Naive thymus-derived CD8-positive, alpha-beta T cell (primary cell): ENCODE measurements at regions not wholly inside any gene's neighbourhood (a gene's known extent, or its start where the extent isn't known, plus 50 kb on each side); places are given as distances from the start of the nearest gene placed in this dataset.

Experiments used
- ATAC-seq, 2 donors: fragments of 150-1000 bp; cut with Tn5 transposase in 1 of 2; sonication (Bioruptor Pico), chemical (Tn5 transposase) in 1 of 2; 1 replicate in 1 of 2; 2 replicates in 1 of 2; pipeline ENCODE4 v1.10.0; 2021; ENCODE audit warnings: mild to moderate bottlenecking in 2 of 2, moderate library complexity in 2 of 2
- POLR2A ChIA-PET: fragments of 350-600 bp; sonication (Branson Sonifier 250); formaldehyde crosslinking; loops from one replicate; lab custom pipeline; 2021; ENCODE audit warnings: antibody characterized with exemption; lab: Charles Lee
- DNase-seq, 10 donors: peaks; one replicate each; pipeline versions ENCODE4 v3.0.0 to v3.0.0-alpha.2; 2020 to 2022
- H3K27ac Mint-ChIP-seq, 10 donors: one replicate each; pipeline ENCODE4 v1.8.0; 2020 to 2022; ENCODE audit warnings: mild to moderate bottlenecking in 10 of 10, mixed read lengths in 10 of 10, moderate library complexity in 4 of 10, inconsistent platforms in 1 of 10
- H3K27me3 Mint-ChIP-seq, 5 donors: one replicate each; pipeline ENCODE4 v1.8.0; 2021 to 2022; ENCODE audit warnings: mixed read lengths in 5 of 5
- H3K36me3 Mint-ChIP-seq, 3 donors: one replicate each; pipeline ENCODE4 v1.8.0; 2020 to 2022; ENCODE audit warnings: mixed read lengths in 3 of 3, mild to moderate bottlenecking in 2 of 3, inconsistent platforms in 1 of 3
- H3K4me1 Mint-ChIP-seq, 4 donors: one replicate each; pipeline ENCODE4 v1.8.0; 2021 to 2022; ENCODE audit warnings: mixed read lengths in 4 of 4
- H3K4me3 Mint-ChIP-seq, 10 donors: one replicate each; pipeline ENCODE4 v1.8.0; 2020 to 2022; ENCODE audit warnings: mild to moderate bottlenecking in 10 of 10, mixed read lengths in 10 of 10, moderate library complexity in 6 of 10, inconsistent platforms in 1 of 10
- H3K9me3 Mint-ChIP-seq, 9 donors: one replicate each; pipeline ENCODE4 v1.8.0; 2020 to 2022; ENCODE audit warnings: mixed read lengths in 9 of 9, mild to moderate bottlenecking in 3 of 9, inconsistent platforms in 1 of 9, moderate library complexity in 1 of 9

DNA sequence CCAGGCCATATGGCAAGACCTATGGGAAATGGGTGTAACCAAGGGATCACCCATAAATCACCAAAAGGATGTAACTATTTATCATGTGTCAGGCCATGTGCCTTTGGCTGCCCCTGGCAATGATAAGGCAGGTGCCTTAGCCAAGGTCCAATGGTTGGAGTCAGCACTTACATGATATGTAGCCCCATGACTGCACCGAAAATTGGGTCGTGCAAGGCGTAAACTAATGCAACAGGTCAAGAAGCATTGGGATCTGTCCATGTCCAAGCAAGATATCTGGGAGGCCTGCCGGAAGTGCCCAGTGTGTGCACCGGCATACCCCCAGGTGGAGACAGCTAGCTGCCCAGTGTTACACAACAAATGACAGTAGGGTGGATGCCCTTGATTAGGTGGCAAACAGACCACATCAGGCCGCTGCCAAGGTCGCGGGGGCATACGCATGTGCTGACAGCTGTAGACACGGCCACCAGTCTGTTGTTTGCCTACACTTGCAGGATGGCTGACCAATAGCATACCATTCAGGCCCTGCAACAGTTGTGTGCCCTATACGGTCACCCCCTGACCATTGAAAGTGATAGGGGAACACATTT is 698.2 kb upstream of the AGA start:
- no peak for ATAC-seq
- no peak overlapping the region for H3K27ac Mint-ChIP-seq
- no peaks in the 10 kb centered on the region for H3K4me1 Mint-ChIP-seq
- DNase-seq: no peak
- POLR2A ChIA-PET: no interaction called here
- H3K9me3 Mint-ChIP-seq: peaks cover 0 to 12% (median 3%) of the 10 kb centered on the region in 9 donors
- no peak overlapping the region for H3K4me3 Mint-ChIP-seq
- H3K36me3 Mint-ChIP-seq: no peaks in the 10 kb centered on the region
- no peaks in the 10 kb centered on the region for H3K27me3 Mint-ChIP-seq

DNA sequence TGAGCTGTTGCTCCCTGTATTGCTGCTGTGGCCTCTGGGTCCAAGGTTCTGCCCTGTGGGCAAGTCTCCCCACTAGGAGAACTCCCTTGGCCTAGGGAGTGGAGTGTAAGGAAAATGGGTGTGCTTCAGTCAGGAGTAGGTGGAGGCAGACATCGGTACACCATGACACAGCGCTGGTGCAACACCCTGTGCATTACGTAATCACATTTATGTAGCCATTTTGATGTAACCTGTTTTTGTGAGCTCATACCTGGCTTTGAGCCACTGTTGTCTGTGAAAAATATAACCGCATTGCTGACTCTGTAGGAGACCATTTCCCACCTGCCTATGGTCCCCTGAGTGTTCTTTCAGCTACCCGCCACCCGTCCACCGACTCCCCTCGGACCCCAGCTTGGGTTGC is 700.5 kb upstream of the AGA start:
- H3K4me3 Mint-ChIP-seq: no peak overlapping the region
- POLR2A ChIA-PET: no interaction called here
- no peaks in the 10 kb centered on the region for H3K36me3 Mint-ChIP-seq
- ATAC-seq (no peak), DNase-seq (no peak)
- no peaks in the 10 kb centered on the region for H3K27me3 Mint-ChIP-seq
- H3K27ac Mint-ChIP-seq: no peak overlapping the region
- no peaks in the 10 kb centered on the region for H3K4me1 Mint-ChIP-seq
- peaks cover 0 to 15% (median 3%) of the 10 kb centered on the region in 9 donors for H3K9me3 Mint-ChIP-seq

DNA sequence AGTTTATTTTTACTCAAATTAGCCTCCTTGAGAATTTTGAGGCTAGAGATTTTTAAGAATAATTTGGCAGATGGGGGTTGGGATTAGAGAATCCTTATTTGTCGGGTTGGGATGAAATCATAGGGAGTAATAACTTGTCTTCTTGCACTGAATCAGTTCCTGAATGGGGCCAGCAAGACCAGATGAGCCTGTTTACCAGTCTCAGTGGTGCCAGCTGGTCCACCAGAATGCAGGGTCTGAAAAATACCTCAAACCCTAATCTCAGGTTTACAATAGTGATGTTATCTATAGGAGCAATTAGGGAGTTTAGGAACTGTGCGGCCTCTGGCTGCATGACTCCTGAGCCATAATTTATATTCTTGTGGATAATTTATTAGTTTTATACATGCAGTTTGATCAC is 705.9 kb upstream of the AGA start:
- H3K4me3 Mint-ChIP-seq: no peak overlapping the region
- DNase-seq: no peak
- no peaks in the 10 kb centered on the region for H3K27me3 Mint-ChIP-seq
- peaks cover 0 to 17% (median 0%) of the 10 kb centered on the region in 9 donors for H3K9me3 Mint-ChIP-seq
- POLR2A ChIA-PET: no interaction called here
- no peaks in the 10 kb centered on the region for H3K4me1 Mint-ChIP-seq
- H3K36me3 Mint-ChIP-seq: no peaks in the 10 kb centered on the region
- no peak overlapping the region for H3K27ac Mint-ChIP-seq
- ATAC-seq: no peak

DNA sequence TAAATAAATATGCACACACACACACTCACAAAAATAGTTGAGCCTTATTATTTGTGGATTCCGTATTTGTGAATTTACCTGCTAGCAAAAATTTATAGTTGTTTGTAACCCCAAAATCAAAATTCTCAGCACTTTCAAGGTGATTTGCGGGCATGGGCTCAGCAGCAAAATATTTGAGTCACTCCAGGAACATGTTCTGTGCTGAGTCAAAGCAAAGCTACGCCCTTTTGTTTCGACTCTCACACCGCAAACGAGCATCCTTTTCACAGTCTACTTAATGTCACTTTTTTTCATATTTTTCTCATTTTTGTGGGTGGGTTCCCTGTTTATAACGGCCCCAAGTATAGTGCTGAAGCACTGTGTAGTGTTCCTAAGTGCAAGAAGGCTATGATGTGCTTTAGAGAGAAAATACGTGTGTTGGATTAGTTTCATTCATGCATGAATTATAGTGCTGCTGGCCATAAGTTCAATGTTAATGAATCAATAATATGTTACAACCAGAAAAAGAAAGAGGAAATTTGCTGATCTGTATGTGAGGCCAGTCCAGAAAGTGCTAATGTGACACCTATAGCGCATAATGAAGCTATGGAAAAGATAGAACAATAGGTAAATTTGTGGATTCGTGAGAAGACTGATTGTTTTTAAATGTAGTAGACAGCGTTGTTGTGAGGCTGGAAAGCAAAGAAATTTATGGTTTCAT is 723.2 kb upstream of the AGA start:
- H3K27me3 Mint-ChIP-seq: no peaks in the 10 kb centered on the region
- ATAC-seq (no peak), DNase-seq (no peak)
- POLR2A ChIA-PET: no interaction called here
- no peaks in the 10 kb centered on the region for H3K4me1 Mint-ChIP-seq
- peaks cover 0 to 19% (median 6%) of the 10 kb centered on the region in 9 donors for H3K9me3 Mint-ChIP-seq
- no peak overlapping the region for H3K27ac Mint-ChIP-seq
- no peak overlapping the region for H3K4me3 Mint-ChIP-seq
- peaks cover 0 to 6% (median 0%) of the 10 kb centered on the region in 3 donors for H3K36me3 Mint-ChIP-seq

DNA sequence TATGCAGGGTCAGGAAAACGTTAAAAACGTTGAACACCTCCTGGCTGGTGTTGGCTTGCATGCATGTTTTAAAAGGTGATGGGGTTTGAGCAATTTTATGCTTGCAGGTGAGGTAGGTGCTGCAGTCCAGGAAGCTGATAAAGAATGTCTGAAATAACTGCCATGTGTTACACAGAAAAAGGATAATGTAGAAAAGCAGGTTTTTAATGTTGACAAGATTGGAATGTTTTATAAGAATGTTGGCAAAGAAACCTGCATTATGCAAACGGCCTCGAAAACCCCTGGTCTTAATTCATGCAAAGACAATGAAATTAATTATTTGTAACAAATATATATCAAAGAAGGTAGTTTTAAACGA is 723.7 kb upstream of the AGA start:
- POLR2A ChIA-PET: no interaction called here
- Mint-ChIP-seq H3K27ac (no peak overlapping the region), H3K4me1 (no peaks in the 10 kb centered on the region)

DNA sequence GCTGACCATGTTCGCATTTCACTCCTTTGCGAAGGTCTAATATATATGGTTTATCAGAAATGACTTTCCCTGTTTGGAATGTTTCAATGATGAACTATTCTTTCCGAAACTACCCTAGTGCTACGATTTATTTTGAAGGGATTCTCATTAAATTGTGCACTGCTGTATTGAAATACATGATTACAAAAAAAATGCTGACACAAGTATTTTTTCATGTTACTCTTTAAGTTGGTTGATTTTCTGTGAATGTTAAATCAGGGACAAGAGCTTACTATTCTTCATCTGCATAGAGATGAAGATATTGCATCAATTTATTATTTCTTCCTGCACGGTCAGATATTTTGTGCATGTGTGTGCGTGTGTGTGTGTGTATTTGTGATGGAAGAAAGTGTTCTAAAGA is 731.5 kb upstream of the AGA start:
- ATAC-seq: no peak
- POLR2A ChIA-PET: no interaction called here
- Mint-ChIP-seq H3K36me3 (no peaks in the 10 kb centered on the region), H3K9me3 (peaks cover 0 to 13% (median 1%) of the 10 kb centered on the region in 9 donors), H3K27me3 (no peaks in the 10 kb centered on the region), H3K4me3 (no peak overlapping the region), H3K4me1 (no peaks in the 10 kb centered on the region), H3K27ac (no peak overlapping the region)
- no peak for DNase-seq

More for the DNA sequence above, 723.7 kb upstream of the AGA start:
- Mint-ChIP-seq H3K9me3 (peaks cover 0 to 19% (median 6%) of the 10 kb centered on the region in 9 donors), H3K27me3 (no peaks in the 10 kb centered on the region), H3K36me3 (peaks cover 0 to 6% (median 0%) of the 10 kb centered on the region in 3 donors), H3K4me3 (no peak overlapping the region)
- no peak for DNase-seq
- ATAC-seq: no peak

DNA sequence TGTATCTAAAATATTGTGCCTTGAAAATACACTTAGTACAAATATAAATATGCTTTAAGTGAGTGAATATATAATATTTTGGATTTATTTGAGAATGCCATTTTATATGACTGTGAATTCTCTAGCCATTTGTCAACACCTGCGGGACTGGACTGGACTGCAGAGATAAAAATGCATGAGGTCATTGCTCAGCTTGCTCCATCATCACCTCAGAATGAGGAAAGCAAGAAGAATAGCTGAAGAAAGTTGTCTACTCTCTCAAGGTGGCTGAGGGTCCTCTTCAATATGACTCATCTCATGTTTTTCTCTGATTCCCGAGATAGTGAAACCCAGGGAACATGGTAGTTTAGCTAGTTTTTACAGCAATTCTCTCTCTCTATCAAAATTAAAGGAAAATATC is 732.5 kb upstream of the AGA start:
- Mint-ChIP-seq H3K36me3 (no peaks in the 10 kb centered on the region), H3K27me3 (no peaks in the 10 kb centered on the region), H3K9me3 (peaks cover 0 to 13% (median 0%) of the 10 kb centered on the region in 9 donors), H3K27ac (no peak overlapping the region), H3K4me1 (no peaks in the 10 kb centered on the region), H3K4me3 (no peak overlapping the region)
- ATAC-seq (no peak), DNase-seq (no peak)
- POLR2A ChIA-PET: no interaction called here

DNA sequence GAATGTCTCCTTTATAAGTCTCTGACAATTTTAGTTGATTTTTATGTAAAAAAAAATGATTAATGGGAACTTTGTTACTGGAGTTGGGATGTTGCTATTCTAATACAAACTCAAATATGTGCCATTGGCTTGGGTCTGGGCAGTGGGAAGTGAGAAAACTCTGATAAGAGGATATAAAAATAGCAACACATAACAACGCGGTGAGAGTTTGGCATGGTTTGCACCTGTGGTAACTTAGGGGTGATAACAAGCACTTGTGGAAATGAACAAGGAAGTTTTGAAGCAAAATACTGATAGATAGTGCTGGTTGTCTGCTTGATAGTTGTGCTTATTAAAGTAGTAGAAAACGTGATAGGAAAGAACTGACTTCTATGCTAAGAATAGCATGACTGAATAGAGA is 743.3 kb upstream of the AGA start:
- Mint-ChIP-seq H3K9me3 (peaks cover 0 to 19% (median 0%) of the 10 kb centered on the region in 9 donors), H3K36me3 (no peaks in the 10 kb centered on the region), H3K4me3 (no peak overlapping the region), H3K27me3 (no peaks in the 10 kb centered on the region), H3K27ac (no peak overlapping the region), H3K4me1 (no peaks in the 10 kb centered on the region)
- ATAC-seq (no peak), DNase-seq (no peak)
- POLR2A ChIA-PET: no interaction called here

DNA sequence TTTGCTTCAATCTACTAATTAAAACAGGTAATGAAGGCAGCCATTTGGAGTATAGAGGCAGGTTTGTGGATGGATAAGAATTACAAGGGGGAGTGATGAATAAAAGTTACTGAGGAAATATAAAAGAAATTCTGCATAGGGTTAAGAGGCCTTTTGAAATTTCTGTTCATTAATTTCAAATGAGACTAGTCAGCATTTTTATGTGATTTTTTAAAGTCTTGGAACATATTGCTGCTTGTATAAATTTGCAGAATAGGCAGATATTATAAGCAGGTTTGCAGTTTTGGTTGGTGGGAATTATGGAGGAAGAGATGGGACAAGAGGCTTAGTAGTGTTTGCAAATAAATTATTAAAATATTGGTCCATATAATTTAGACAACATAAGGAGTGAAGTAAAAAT is 750.4 kb upstream of the AGA start:
- no peak for ATAC-seq
- Mint-ChIP-seq H3K36me3 (no peaks in the 10 kb centered on the region), H3K4me1 (no peaks in the 10 kb centered on the region), H3K27ac (no peak overlapping the region), H3K9me3 (peaks cover 0 to 20% (median 0%) of the 10 kb centered on the region in 9 donors), H3K4me3 (no peak overlapping the region), H3K27me3 (no peaks in the 10 kb centered on the region)
- DNase-seq: no peak
- POLR2A ChIA-PET: no interaction called here

DNA sequence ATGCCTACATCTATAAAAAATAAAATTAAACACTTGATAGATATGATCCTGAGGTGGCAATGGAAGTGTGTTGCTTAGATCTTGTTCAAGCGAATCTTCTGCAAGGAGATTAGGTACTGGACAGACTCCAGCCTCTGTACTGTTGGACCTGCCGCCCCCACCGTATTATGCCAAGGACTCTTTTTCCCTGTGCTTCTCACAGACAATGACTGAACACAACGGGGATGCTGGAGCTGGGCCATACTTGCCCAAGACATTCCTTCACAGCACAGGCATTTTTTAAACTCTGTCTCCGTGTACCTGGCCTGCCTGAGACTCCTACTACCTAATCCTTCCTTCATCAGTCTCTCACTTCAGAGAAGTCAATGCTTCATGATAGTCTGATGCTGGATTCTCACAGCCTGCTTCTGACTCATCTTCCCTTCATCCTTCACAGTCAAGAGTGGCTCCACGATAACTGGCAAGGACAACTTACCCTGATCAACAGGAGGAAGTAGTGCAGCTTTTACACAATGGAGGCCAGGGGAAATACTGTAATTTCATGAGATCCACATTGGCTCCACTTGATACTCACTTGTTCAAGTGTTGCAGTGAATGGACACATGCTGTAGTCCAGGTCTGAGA is 754.6 kb upstream of the AGA start:
- no peak for DNase-seq
- no peak for ATAC-seq
- Mint-ChIP-seq H3K27me3 (no peaks in the 10 kb centered on the region), H3K4me1 (no peaks in the 10 kb centered on the region), H3K27ac (no peak overlapping the region), H3K36me3 (no peaks in the 10 kb centered on the region), H3K9me3 (peaks cover 0 to 5% (median 0%) of the 10 kb centered on the region in 9 donors), H3K4me3 (no peak overlapping the region)
- POLR2A ChIA-PET: no interaction called here

DNA sequence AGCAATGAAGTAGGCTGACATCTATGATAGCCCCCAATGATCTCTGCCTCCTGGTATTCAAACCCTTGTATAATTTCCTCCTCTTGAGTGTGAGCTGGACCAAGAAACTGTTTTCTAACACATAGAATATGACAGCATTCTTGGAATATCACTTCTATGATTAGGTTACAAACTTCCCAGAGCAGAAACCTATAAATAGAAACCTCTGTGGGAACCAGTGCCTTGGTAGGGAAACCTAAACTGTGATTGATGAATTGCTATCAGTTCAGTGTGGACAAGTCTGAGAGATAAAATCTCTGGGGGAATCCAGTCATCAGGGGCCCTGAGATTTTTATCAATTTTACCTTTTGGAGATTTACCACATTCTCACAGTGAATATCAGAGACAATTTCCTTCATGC is 756.5 kb upstream of the AGA start:
- DNase-seq (no peak), ATAC-seq (no peak)
- H3K27me3 Mint-ChIP-seq: no peaks in the 10 kb centered on the region
- H3K4me1 Mint-ChIP-seq: no peaks in the 10 kb centered on the region
- POLR2A ChIA-PET: no interaction called here
- peaks cover 0 to 8% (median 0%) of the 10 kb centered on the region in 9 donors for H3K9me3 Mint-ChIP-seq
- H3K36me3 Mint-ChIP-seq: no peaks in the 10 kb centered on the region
- H3K27ac Mint-ChIP-seq: no peak overlapping the region
- H3K4me3 Mint-ChIP-seq: no peak overlapping the region

DNA sequence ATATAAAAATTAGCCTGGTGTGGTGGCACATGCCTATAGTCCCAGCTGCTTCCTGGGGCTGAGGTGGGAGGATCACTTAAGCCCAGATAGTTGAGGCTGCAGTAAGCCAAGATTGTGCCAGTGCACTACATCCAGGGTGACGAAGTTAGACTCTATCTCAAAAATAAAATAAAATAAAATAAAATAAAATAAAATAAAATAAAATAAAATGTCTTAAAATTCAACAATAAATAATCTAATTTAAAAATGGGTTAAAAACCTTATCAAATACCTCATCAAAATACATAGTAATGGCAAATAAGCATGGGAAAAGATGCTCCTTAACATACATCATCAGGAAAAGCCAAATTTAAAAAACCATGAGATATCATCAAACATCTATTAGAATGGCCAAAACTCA is 760.2 kb upstream of the AGA start:
- Mint-ChIP-seq H3K4me1 (no peaks in the 10 kb centered on the region), H3K9me3 (peaks cover 0 to 24% (median 5%) of the 10 kb centered on the region in 9 donors), H3K4me3 (no peak overlapping the region), H3K27ac (no peak overlapping the region), H3K27me3 (peaks cover 0 to under 1% (median 0%) of the 10 kb centered on the region in 5 donors), H3K36me3 (no peaks in the 10 kb centered on the region)
- no peak for DNase-seq
- no peak for ATAC-seq
- POLR2A ChIA-PET: no interaction called here

DNA sequence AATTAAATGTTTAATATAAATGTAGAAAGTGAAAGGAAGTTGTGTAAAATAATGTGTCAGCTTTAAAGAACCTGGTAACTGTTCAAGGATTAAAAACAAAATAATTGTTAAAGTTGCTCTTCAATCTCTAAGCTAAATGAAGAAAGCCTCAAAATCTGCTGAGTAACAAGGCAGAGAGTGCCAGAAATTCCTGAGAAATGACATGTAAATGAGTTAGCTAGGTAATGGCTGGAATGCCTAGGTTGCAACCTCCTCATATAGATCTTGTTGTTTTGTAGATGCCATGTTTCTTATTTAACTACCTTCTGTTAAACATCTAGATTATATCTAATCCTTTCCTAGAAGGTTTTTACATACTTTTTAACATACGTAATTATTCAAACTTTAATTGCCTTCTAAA is 763.6 kb upstream of the AGA start:
- Mint-ChIP-seq H3K27ac (no peak overlapping the region), H3K9me3 (peaks cover 2 to 26% (median 7%) of the 10 kb centered on the region in 9 donors), H3K4me1 (peaks cover 0 to 2% (median 0%) of the 10 kb centered on the region in 4 donors), H3K4me3 (no peak overlapping the region), H3K36me3 (no peaks in the 10 kb centered on the region), H3K27me3 (peaks cover 0 to 15% (median 0%) of the 10 kb centered on the region in 5 donors)
- POLR2A ChIA-PET: no interaction called here
- DNase-seq: no peak
- ATAC-seq: no peak
